MM.1S (cell line): ENCODE measurements at regions not wholly inside any gene's neighbourhood (a gene's known extent, or its start where the extent isn't known, plus 50 kb on each side); places are given as distances from the start of the nearest gene placed in this dataset.

Experiments
- CTCF ChIP-seq: fragments of 300-600 bp; sonication (generic); IDR thresholded peaks from 2 replicates; pipeline ENCODE4 v1.5.1; 2016; ENCODE audit warnings: antibody characterized with exemption, low read length, mixed read lengths
- EZH2 ChIP-seq: fragments of 300-600 bp; sonication (generic); optimal IDR thresholded peaks from 2 replicates; pipeline ENCODE3; 2017; ENCODE audit warnings: low read depth, mild to moderate bottlenecking, antibody characterized with exemption, low read length, mixed read lengths

GRCh38 chr15:94042180-94042928 lies 189.0 kb upstream of the MCTP2 start:
- TF ChIP-seq EZH2 (no peak), CTCF (no peak)
